NCI-H2029 treated with DMSO at 0.1 percent for 48 hours (cell line): ENCODE measurements at regions not wholly inside any gene's neighbourhood (a gene's known extent, or its start where the extent isn't known, plus 50 kb on each side); places are given as distances from the start of the nearest gene placed in this dataset.
"Not testable (repeated sequence)": the region's sequence is repeated elsewhere in the genome, so short reads cannot be mapped to it uniquely, and the experiment has no call there.

Experiments used
- DNase-seq: peaks from one replicate; lab custom pipeline; 2025; lab: John Stamatoyannopoulos, UW

GRCh38 chr3:74978684-74979083, 364.2 kb upstream of the CNTN3 start:
- no peak for DNase-seq

- not testable (repeated sequence) for DNase-seq
These were observed 370.8 kb upstream of the CNTN3 start for GRCh38 chr3:74985028-74985904.

GRCh38 chr3:74988095-74988494, 373.6 kb upstream of the CNTN3 start:
- DNase-seq = no peak

- DNase-seq = no peak
These were observed 378.4 kb upstream of the CNTN3 start for GRCh38 chr3:74992898-74993297.

- no peak for DNase-seq
These were observed 386.9 kb upstream of the CNTN3 start for GRCh38 chr3:75001330-75001729.

- DNase-seq = no peak
These were observed 398.4 kb upstream of the CNTN3 start for GRCh38 chr3:75012791-75013331.

GRCh38 chr3:75014008-75014407, 399.5 kb upstream of the CNTN3 start:
- DNase-seq = no peak

GRCh38 chr3:75015280-75015679, 400.8 kb upstream of the CNTN3 start:
- DNase-seq = no peak

GRCh38 chr3:75035146-75035545, 420.7 kb upstream of the CNTN3 start:
- DNase-seq = no peak

- DNase-seq = no peak
These were observed 428.5 kb upstream of the CNTN3 start for GRCh38 chr3:75042941-75043340.

- DNase-seq = no peak
These were observed 434.2 kb upstream of the CNTN3 start for GRCh38 chr3:75048650-75049049.

- no peak for DNase-seq
These were observed 435.1 kb upstream of the CNTN3 start for GRCh38 chr3:75049533-75049932.

- DNase-seq = no peak
These were observed 444.7 kb upstream of the CNTN3 start for GRCh38 chr3:75059120-75059519.

GRCh38 chr3:75061806-75062205, 447.3 kb upstream of the CNTN3 start:
- DNase-seq = no peak

GRCh38 chr3:75075158-75075557, 460.7 kb upstream of the CNTN3 start:
- DNase-seq = no peak

- DNase-seq = no peak
These were observed 462.0 kb upstream of the CNTN3 start for GRCh38 chr3:75076481-75076880.

- no peak for DNase-seq
These were observed 463.8 kb upstream of the CNTN3 start for GRCh38 chr3:75078290-75078689.

- no peak for DNase-seq
These were observed 468.4 kb upstream of the CNTN3 start for GRCh38 chr3:75082845-75083244.

GRCh38 chr3:75089841-75090240, 475.4 kb upstream of the CNTN3 start:
- no peak for DNase-seq

- no peak for DNase-seq
These were observed 487.1 kb upstream of the CNTN3 start for GRCh38 chr3:75101329-75102147.

- no peak for DNase-seq
These were observed 496.3 kb upstream of the CNTN3 start for GRCh38 chr3:75110741-75111140.

- no peak for DNase-seq
These were observed 501.2 kb upstream of the CNTN3 start for GRCh38 chr3:75115695-75116094.

- no peak for DNase-seq
These were observed 504.3 kb upstream of the CNTN3 start for GRCh38 chr3:75118779-75119178.
